Liver (tissue), 3 donors: ENCODE measurements at regions not wholly inside any gene's neighbourhood (a gene's known extent, or its start where the extent isn't known, plus 50 kb on each side); places are given as distances from the start of the nearest gene placed in this dataset.

Experiments
- EGR1 ChIP-seq, 2 donors: IDR thresholded peaks; 2 replicates each; pipeline ENCODE4 v1.6.1; 2016 to 2018; ENCODE audit warnings: antibody characterized with exemption in 2 of 2, low read depth in 2 of 2
- FOXA1 ChIP-seq: IDR thresholded peaks from 2 replicates; pipeline ENCODE4 v1.6.1; 2016; ENCODE audit warnings: antibody characterized with exemption
- GABPA ChIP-seq, 2 donors: IDR thresholded peaks in 1 of 2; conservative IDR thresholded peaks in 1 of 2; 2 replicates each; pipeline ENCODE4 v1.6.1; 2016; ENCODE audit warnings: antibody characterized with exemption in 2 of 2, mild to moderate bottlenecking in 1 of 2, moderate library complexity in 1 of 2
- JUND ChIP-seq, 2 donors: IDR thresholded peaks; 2 replicates each; pipeline ENCODE4 v1.6.1; 2016; ENCODE audit warnings: antibody characterized with exemption in 2 of 2
- NR2F2 ChIP-seq: IDR thresholded peaks from 2 replicates; pipeline ENCODE4 v1.6.1; 2016; ENCODE audit warnings: antibody characterized with exemption
- RAD21 ChIP-seq, 2 donors: IDR thresholded peaks; 2 replicates each; pipeline ENCODE4 v1.6.1; 2016; ENCODE audit warnings: antibody characterized with exemption in 2 of 2, mild to moderate bottlenecking in 2 of 2
- RXRA ChIP-seq, 2 donors: IDR thresholded peaks; 2 replicates each; pipeline ENCODE4 v1.6.1; 2017 to 2018; ENCODE audit warnings: antibody characterized with exemption in 2 of 2, mild to moderate bottlenecking in 1 of 2
- TAF1 ChIP-seq: conservative IDR thresholded peaks from 2 replicates; pipeline ENCODE4 v1.6.1; 2016; ENCODE audit warnings: antibody characterized with exemption, mild to moderate bottlenecking
- YY1 ChIP-seq: IDR thresholded peaks from 2 replicates; pipeline ENCODE4 v1.6.1; 2016; ENCODE audit warnings: antibody characterized with exemption, mild to moderate bottlenecking
- TF ChIP-seq, protein P1 (sequence below): fragments of 150-350 bp; IDR thresholded peaks from 2 replicates; pipeline ENCODE4 v1.5.1; 2017; ENCODE audit warnings: improper control_type of control experiment, low read depth, low read length; ENCODE audit not compliant: missing input control
- TF ChIP-seq, protein P2 (sequence below): IDR thresholded peaks from 2 replicates; pipeline ENCODE4 v1.6.1; 2016; ENCODE audit warnings: antibody characterized with exemption
- TF ChIP-seq, protein P3 (sequence below): IDR thresholded peaks from 2 replicates; pipeline ENCODE4 v1.6.1; 2016; ENCODE audit warnings: antibody characterized with exemption, mild to moderate bottlenecking
- TF ChIP-seq, protein P4 (sequence below): IDR thresholded peaks from 2 replicates; pipeline ENCODE4 v1.6.1; 2016; ENCODE audit warnings: antibody characterized with exemption
- TF ChIP-seq, protein P5 (sequence below): IDR thresholded peaks from 2 replicates; pipeline ENCODE4 v1.6.1; 2016; ENCODE audit warnings: antibody characterized with exemption
- donor health status: healthy.
- donor health status: healthy.

DNA sequence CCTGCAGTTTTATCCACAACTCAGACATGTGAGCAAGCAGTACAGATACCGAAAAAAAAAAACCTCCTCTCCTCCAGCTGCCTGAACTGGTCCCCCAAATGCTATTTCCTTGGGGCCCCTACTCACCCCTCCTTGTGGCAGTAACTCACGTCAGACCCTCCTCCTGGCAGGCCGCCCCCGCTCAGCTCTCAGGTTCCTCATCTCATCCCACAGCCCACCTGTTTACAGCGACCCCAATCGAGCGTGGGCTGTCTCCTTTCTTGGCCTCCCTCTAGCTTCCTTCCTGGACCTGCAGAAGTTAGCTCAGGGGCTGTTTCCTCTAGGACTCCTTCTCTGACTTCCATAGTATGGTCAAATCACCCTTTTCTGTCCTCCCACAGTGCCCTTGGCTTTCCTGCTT is 455.3 kb downstream of the BCL11B start:
- no peak for TF ChIP-seq TAF1
- TF ChIP-seq, protein P1, sequence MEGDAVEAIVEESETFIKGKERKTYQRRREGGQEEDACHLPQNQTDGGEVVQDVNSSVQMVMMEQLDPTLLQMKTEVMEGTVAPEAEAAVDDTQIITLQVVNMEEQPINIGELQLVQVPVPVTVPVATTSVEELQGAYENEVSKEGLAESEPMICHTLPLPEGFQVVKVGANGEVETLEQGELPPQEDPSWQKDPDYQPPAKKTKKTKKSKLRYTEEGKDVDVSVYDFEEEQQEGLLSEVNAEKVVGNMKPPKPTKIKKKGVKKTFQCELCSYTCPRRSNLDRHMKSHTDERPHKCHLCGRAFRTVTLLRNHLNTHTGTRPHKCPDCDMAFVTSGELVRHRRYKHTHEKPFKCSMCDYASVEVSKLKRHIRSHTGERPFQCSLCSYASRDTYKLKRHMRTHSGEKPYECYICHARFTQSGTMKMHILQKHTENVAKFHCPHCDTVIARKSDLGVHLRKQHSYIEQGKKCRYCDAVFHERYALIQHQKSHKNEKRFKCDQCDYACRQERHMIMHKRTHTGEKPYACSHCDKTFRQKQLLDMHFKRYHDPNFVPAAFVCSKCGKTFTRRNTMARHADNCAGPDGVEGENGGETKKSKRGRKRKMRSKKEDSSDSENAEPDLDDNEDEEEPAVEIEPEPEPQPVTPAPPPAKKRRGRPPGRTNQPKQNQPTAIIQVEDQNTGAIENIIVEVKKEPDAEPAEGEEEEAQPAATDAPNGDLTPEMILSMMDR: no peak
- no peak for TF ChIP-seq YY1
- TF ChIP-seq JUND (IDR thresholded peaks at IDR 0.05): no peak
- TF ChIP-seq, protein P2, sequence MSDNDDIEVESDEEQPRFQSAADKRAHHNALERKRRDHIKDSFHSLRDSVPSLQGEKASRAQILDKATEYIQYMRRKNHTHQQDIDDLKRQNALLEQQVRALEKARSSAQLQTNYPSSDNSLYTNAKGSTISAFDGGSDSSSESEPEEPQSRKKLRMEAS: no peak
- TF ChIP-seq, protein P3, sequence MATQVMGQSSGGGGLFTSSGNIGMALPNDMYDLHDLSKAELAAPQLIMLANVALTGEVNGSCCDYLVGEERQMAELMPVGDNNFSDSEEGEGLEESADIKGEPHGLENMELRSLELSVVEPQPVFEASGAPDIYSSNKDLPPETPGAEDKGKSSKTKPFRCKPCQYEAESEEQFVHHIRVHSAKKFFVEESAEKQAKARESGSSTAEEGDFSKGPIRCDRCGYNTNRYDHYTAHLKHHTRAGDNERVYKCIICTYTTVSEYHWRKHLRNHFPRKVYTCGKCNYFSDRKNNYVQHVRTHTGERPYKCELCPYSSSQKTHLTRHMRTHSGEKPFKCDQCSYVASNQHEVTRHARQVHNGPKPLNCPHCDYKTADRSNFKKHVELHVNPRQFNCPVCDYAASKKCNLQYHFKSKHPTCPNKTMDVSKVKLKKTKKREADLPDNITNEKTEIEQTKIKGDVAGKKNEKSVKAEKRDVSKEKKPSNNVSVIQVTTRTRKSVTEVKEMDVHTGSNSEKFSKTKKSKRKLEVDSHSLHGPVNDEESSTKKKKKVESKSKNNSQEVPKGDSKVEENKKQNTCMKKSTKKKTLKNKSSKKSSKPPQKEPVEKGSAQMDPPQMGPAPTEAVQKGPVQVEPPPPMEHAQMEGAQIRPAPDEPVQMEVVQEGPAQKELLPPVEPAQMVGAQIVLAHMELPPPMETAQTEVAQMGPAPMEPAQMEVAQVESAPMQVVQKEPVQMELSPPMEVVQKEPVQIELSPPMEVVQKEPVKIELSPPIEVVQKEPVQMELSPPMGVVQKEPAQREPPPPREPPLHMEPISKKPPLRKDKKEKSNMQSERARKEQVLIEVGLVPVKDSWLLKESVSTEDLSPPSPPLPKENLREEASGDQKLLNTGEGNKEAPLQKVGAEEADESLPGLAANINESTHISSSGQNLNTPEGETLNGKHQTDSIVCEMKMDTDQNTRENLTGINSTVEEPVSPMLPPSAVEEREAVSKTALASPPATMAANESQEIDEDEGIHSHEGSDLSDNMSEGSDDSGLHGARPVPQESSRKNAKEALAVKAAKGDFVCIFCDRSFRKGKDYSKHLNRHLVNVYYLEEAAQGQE: no peak
- no peak for TF ChIP-seq GABPA (IDR thresholded peaks at IDR 0.05 in 1 of 2, conservative IDR thresholded peaks at IDR 0.05 in 1 of 2)
- no peak for TF ChIP-seq FOXA1
- TF ChIP-seq, protein P4, sequence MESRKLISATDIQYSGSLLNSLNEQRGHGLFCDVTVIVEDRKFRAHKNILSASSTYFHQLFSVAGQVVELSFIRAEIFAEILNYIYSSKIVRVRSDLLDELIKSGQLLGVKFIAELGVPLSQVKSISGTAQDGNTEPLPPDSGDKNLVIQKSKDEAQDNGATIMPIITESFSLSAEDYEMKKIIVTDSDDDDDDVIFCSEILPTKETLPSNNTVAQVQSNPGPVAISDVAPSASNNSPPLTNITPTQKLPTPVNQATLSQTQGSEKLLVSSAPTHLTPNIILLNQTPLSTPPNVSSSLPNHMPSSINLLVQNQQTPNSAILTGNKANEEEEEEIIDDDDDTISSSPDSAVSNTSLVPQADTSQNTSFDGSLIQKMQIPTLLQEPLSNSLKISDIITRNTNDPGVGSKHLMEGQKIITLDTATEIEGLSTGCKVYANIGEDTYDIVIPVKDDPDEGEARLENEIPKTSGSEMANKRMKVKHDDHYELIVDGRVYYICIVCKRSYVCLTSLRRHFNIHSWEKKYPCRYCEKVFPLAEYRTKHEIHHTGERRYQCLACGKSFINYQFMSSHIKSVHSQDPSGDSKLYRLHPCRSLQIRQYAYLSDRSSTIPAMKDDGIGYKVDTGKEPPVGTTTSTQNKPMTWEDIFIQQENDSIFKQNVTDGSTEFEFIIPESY: no peak
- no peak for TF ChIP-seq NR2F2
- no peak for TF ChIP-seq RXRA (IDR thresholded peaks at IDR 0.05)
- TF ChIP-seq EGR1 (IDR thresholded peaks at IDR 0.05; ENCODE audit: low read depth in 2 of 2): no peak
- TF ChIP-seq RAD21 (IDR thresholded peaks at IDR 0.05): no peak
- TF ChIP-seq, protein P5, sequence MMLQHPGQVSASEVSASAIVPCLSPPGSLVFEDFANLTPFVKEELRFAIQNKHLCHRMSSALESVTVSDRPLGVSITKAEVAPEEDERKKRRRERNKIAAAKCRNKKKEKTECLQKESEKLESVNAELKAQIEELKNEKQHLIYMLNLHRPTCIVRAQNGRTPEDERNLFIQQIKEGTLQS: no peak
